ENCODE measurements at regions not wholly inside any gene's neighbourhood (a gene's known extent, or its start where the extent isn't known, plus 50 kb on each side); places are given as distances from the start of the nearest gene placed in this dataset.

GRCh38 chr11:123303924-123304323, 108.9 kb upstream of the CLMP start:
- no peak for DNase-seq (ENCODE audit: low read depth)

- DNase-seq (ENCODE audit: low read depth) = peak; percentile 52
These were observed 107.7 kb upstream of the CLMP start for GRCh38 chr11:123302751-123303195.

- DNase-seq (ENCODE audit: low read depth) = no peak
These were observed 106.8 kb upstream of the CLMP start for GRCh38 chr11:123301696-123302400.

- DNase-seq (ENCODE audit: low read depth) = no peak
These were observed 106.1 kb upstream of the CLMP start for GRCh38 chr11:123301013-123301591.

DNA sequence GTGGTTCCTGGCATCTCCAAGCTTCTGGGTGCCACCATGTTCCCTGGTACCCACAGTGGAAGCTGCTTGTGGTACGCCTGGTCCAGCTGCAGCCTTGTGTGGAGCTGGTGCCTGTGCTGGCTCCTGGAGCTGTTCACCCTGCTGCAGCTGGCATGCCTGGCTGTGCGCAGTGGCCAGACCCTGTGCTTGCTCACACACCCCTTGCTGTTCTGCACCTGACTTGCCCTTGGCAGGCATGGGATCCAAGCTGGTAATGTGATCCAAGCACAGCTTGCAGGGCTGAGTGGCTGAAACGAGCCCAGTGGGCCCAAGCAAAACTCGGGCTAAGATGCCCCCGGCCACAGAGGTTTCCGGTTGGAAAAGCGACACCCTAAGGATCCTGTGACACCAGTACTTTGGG, 104.7 kb upstream of the CLMP start:
- no peak for DNase-seq (ENCODE audit: low read depth)

GRCh38 chr11:123298488-123299447, 103.7 kb upstream of the CLMP start:
- DNase-seq (ENCODE audit: low read depth) = no peak

GRCh38 chr11:123292647-123293046, 97.6 kb upstream of the CLMP start:
- no peak for DNase-seq (ENCODE audit: low read depth)

GRCh38 chr11:123291201-123291869, 96.3 kb upstream of the CLMP start:
- DNase-seq (ENCODE audit: low read depth) = no peak

DNA sequence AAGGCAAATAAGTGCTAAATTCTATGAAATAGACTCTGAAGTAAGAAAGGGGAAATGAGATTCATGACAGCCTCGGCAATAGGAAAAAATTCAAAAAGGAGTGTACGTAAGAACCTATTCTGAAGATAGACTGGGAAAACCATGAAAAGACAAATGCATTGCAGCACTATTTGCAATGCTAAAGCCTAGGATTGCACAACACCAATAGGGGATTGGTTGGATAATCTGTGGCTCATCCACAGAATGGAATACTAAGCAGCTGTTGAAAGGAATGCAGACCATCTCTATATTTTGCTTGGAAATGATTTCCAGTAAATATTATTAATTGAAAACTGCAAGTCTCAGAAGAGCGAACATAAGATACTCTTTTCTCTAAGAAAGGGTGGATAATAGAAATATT, 91.7 kb upstream of the CLMP start:
- no peak for DNase-seq (ENCODE audit: low read depth)

DNA sequence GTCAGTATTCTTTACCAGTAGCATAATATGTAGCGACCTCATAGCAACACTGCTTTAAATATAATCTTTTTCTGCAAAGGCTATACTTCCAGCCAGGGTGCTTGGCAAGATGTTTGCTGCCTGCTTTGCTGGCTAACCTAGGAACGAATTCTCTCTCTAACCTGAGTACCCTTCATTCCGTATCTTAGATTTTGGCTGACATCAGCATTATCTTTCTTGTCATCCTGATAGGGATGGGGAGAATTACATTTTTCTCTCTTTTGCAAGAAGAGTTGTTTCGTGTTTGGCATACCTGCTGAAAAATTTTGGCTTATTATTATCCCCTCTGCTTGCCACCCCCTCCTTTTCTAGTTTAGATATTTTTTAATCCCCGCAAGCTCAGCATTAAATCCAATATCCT, 91.2 kb upstream of the CLMP start:
- no peak for DNase-seq (ENCODE audit: low read depth)

DNA sequence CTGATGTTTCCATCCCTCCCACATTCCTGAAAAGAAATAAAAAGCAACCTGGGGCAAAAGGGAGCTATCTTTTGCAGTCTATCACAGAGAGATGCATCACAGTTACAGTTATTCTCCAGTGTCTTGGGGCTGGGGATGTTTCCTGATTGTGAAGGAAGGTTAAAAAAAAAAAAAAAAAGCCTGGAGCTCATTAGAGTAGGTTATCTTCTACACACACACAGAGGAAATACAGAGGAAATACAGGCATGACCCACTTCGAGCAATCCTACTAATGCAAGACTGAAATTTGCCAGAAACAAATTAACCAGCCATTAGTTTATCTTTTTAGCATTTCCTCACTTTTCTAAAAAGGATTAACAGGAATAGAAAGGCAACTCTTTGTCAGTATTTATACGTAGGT, 89.4 kb upstream of the CLMP start:
- no peak for DNase-seq (ENCODE audit: low read depth)

- no peak for DNase-seq (ENCODE audit: low read depth)
These were observed 87.5 kb upstream of the CLMP start for GRCh38 chr11:123282597-123282996.

- DNase-seq (ENCODE audit: low read depth) = no peak
These were observed 78.6 kb upstream of the CLMP start for GRCh38 chr11:123273616-123274015.

DNA sequence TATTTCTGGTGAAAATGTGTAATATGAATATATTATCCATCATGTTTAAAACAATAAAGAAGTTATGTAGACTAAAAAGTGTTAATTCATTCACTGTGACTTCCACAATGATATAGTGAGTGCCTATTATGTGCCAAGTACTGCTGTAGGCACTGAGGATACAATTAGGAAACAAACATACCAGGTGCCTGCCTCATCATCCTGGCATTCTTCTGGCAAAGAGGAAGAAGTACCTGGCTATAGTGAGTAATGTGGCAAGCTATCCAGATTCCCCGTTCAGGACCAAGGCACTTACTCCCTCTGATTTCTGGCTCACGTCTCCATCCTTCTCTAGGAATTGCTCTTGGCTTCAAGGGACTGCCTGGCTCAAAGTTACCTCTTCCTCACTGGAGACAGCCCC, 77.5 kb upstream of the CLMP start:
- DNase-seq (ENCODE audit: low read depth) = no peak

DNA sequence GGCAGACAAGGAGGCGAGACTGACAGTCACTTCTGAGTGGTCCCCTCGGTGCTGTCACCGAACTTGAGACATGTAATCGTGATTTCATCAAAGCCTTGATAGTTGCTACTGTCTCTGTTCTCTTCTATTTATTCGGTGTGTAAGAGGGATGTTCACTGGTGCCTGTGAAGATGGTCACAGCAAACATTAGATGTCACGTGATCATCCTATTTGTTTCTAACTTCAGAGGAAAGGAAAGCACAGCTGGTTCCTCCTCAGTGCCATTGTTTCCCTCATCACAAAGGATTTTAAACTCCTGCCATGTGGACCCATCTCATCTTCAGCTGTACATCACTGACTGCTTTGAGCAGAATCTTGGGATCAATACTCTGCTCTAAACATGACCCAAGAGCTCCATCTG, 73.1 kb upstream of the CLMP start:
- no peak for DNase-seq (ENCODE audit: low read depth)

DNA sequence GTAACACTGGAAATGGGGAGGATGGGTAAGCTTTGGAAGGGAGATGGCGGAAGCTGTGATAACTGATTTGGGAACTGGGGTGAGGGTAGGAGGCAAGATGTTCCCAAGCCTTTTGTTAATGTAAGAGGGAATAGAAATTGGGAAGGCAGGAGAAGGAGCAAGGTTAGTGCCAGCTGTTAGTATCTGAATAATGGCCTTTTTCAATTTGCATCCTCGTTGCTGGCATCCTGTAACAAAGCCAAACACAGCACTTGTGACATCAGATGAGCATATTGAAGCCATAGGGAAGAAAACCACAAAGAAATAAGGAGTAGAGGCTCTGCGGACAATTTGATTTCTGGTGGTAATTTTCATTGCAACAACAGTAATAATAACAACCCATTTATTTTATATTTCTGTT, 70.9 kb upstream of the CLMP start:
- DNase-seq (ENCODE audit: low read depth) = no peak

- DNase-seq (ENCODE audit: low read depth) = no peak
These were observed 69.4 kb upstream of the CLMP start for GRCh38 chr11:123264431-123264780.

DNA sequence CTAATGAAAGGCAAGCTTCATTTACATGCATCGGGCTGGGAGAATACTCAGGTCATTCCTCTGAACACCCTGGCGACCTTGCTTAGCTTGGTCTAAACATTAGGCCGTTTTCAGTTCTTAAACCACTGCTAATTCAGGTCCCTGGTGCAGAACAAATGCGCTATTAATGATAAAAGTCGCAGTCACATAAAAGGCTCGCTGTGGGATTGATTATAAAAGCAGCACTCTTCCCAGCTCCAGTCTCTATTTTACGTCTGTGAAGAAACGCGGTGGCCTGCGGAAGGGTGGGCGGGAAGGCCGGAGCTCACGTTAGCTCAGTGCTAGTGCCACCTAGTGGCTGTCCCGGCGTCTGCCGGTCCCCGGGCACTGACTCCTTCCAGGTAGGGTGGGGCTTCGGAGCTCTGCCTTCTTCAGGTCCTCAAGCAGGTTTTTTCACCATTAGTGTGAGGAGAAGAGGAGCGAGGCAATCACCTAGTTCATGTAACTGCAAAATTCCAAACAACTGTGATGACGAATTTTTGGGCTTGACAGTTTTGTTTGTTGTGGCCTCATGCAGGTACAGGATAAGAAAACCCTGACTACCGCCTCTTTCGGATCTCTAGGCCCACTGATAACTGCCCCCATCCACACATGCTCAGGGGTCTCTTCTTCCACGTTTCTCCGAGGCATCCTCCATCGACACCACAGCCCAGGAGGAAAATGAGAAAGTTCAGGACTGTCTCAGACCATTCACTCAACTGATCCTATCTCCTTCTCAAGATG, 66.5 kb upstream of the CLMP start:
- DNase-seq (ENCODE audit: low read depth) = no peak

- DNase-seq (ENCODE audit: low read depth) = no peak
These were observed 65.6 kb upstream of the CLMP start for GRCh38 chr11:123260511-123261211.

DNA sequence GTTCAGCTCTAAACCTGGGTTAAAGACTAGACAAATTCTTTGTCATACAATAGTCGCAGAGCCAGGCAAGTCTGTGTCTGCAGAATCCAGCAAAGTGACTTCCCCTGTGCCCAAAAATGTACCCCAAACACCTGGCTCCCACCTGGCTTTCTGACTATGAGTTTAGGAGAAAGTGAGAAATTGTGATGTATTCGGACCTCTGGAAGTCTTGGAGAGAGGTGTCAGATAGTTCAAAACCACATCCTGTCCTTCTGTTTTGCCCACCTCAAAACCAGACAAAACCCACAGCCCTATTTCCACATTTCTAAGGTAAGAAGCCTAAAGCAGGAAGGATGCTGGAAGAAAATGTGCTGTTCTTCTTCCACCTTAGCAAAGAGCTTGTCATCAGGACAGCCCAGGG, 63.8 kb upstream of the CLMP start:
- no peak for DNase-seq (ENCODE audit: low read depth)

DNA sequence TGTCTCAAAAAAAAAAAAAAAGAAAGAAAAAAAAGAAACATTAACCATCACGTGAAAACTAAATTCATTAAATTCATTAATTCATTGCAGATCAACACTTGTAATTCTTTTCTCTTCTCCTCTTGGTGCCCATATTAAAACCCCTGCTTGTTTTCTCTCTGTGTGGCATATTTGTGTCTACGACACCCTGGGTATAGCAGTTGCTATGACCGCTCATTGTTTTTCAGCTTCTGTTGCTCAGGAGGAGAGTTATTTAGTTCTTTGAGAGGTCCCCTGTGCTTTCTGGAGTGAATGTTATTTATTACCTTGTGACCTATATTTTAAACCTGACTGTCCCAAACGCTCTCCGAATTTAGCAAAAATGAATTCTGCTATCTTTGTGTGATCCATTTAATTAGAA, 62.3 kb upstream of the CLMP start:
- DNase-seq (ENCODE audit: low read depth) = no peak

Data from non-pigmented ciliary epithelial cell (primary cell).